ENCODE measurements at regions not wholly inside any gene's neighbourhood (a gene's known extent, or its start where the extent isn't known, plus 50 kb on each side); places are given as distances from the start of the nearest gene placed in this dataset.

GRCh38 chr2:215506604-215506990 is 70.7 kb upstream of the FN1 start:
- no peak for TF ChIP-seq CTCF (IDR thresholded peaks at IDR 0.05)
- no peak for TF ChIP-seq EP300 (IDR thresholded peaks at IDR 0.05)

All from ovary (tissue), 3 donors.